ENCODE measurements at regions not wholly inside any gene's neighbourhood (a gene's known extent, or its start where the extent isn't known, plus 50 kb on each side); places are given as distances from the start of the nearest gene placed in this dataset.

GRCh38 chr5:173518856-173519255 is 97.6 kb downstream of the BOD1 start:
- CTCF ChIA-PET: no interaction called here
- H3K4me1 Mint-ChIP-seq (ENCODE audit: low read depth): no peaks in the 10 kb centered on the region
- intact Hi-C loops (cut with micrococcal nuclease): no loop called here

GRCh38 chr5:173517648-173518047 is 98.8 kb downstream of the BOD1 start:
- H3K36me3 Mint-ChIP-seq: no peaks in the 10 kb centered on the region
- no peaks in the 10 kb centered on the region for H3K4me1 Mint-ChIP-seq (ENCODE audit: low read depth)
- H3K4me3 Mint-ChIP-seq: no peak overlapping the region
- intact Hi-C loops (cut with micrococcal nuclease): no loop called here
- H3K27ac Mint-ChIP-seq: no peak overlapping the region
- CTCF ChIA-PET: no interaction called here
- peaks cover 7% of the 10 kb centered on the region for H3K9me3 Mint-ChIP-seq
- POLR2A ChIA-PET: no interaction called here
- H3K27me3 Mint-ChIP-seq: peaks cover 19% of the 10 kb centered on the region
- DNase-seq: no peak

More at GRCh38 chr5:173518856-173519255, 97.6 kb downstream of the BOD1 start:
- no peak overlapping the region for H3K4me3 Mint-ChIP-seq
- peaks cover 7% of the 10 kb centered on the region for H3K9me3 Mint-ChIP-seq
- H3K27ac Mint-ChIP-seq: no peak overlapping the region
- no peaks in the 10 kb centered on the region for H3K36me3 Mint-ChIP-seq
- DNase-seq: no peak
- POLR2A ChIA-PET: no interaction called here
- H3K27me3 Mint-ChIP-seq: peaks cover 15% of the 10 kb centered on the region

GRCh38 chr5:173515526-173515925 is 100.9 kb downstream of the BOD1 start:
- Mint-ChIP-seq H3K27me3 (peaks cover 20% of the 10 kb centered on the region), H3K27ac (no peak overlapping the region), H3K4me1 (ENCODE audit: low read depth) (no peaks in the 10 kb centered on the region), H3K9me3 (peaks cover 3% of the 10 kb centered on the region), H3K36me3 (no peaks in the 10 kb centered on the region), H3K4me3 (no peak overlapping the region)
- intact Hi-C loops (cut with micrococcal nuclease): no loop called here
- no peak for DNase-seq
- CTCF ChIA-PET: no interaction called here
- POLR2A ChIA-PET: no interaction called here

GRCh38 chr5:173514661-173515060 is 101.8 kb downstream of the BOD1 start:
- Mint-ChIP-seq H3K36me3 (no peaks in the 10 kb centered on the region), H3K9me3 (no peaks in the 10 kb centered on the region), H3K4me3 (no peak overlapping the region), H3K27ac (no peak overlapping the region), H3K27me3 (peaks cover 21% of the 10 kb centered on the region), H3K4me1 (ENCODE audit: low read depth) (no peaks in the 10 kb centered on the region)
- no peak for DNase-seq
- intact Hi-C loops (cut with micrococcal nuclease): no loop called here
- POLR2A ChIA-PET: no interaction called here
- CTCF ChIA-PET: no interaction called here

GRCh38 chr5:173513521-173513991 is 102.9 kb downstream of the BOD1 start:
- Mint-ChIP-seq H3K9me3 (no peaks in the 10 kb centered on the region), H3K27me3 (peaks cover 17% of the 10 kb centered on the region), H3K4me1 (ENCODE audit: low read depth) (no peaks in the 10 kb centered on the region), H3K27ac (no peak overlapping the region), H3K4me3 (no peak overlapping the region), H3K36me3 (no peaks in the 10 kb centered on the region)
- intact Hi-C loops (cut with micrococcal nuclease): no loop called here
- POLR2A ChIA-PET: no interaction called here
- no peak for DNase-seq
- CTCF ChIA-PET: no interaction called here

- H3K27me3 Mint-ChIP-seq: peaks cover 14% of the 10 kb centered on the region
- no peak overlapping the region for H3K4me3 Mint-ChIP-seq
- no peaks in the 10 kb centered on the region for H3K36me3 Mint-ChIP-seq
- H3K27ac Mint-ChIP-seq: no peak overlapping the region
- no peaks in the 10 kb centered on the region for H3K9me3 Mint-ChIP-seq
- CTCF ChIA-PET: no interaction called here
- intact Hi-C loops (cut with micrococcal nuclease): no loop called here
- no peaks in the 10 kb centered on the region for H3K4me1 Mint-ChIP-seq (ENCODE audit: low read depth)
- no peak for DNase-seq
- POLR2A ChIA-PET: no interaction called here
Observed at GRCh38 chr5:173512637-173513435, 103.6 kb downstream of the BOD1 start.

- intact Hi-C loops (cut with micrococcal nuclease): no loop called here
Observed at GRCh38 chr5:173509060-173509459, 107.4 kb downstream of the BOD1 start.

GRCh38 chr5:173507171-173507570 is 109.3 kb downstream of the BOD1 start:
- peaks cover 8% of the 10 kb centered on the region for H3K9me3 Mint-ChIP-seq
- H3K27ac Mint-ChIP-seq: no peak overlapping the region
- H3K36me3 Mint-ChIP-seq: no peaks in the 10 kb centered on the region
- DNase-seq: no peak
- CTCF ChIA-PET: no interaction called here
- no peak overlapping the region for H3K4me3 Mint-ChIP-seq
- POLR2A ChIA-PET: no interaction called here
- peaks cover 2% of the 10 kb centered on the region for H3K27me3 Mint-ChIP-seq
- no peaks in the 10 kb centered on the region for H3K4me1 Mint-ChIP-seq (ENCODE audit: low read depth)
- intact Hi-C loops (cut with micrococcal nuclease): no loop called here

More at GRCh38 chr5:173509060-173509459, 107.4 kb downstream of the BOD1 start:
- no peaks in the 10 kb centered on the region for H3K36me3 Mint-ChIP-seq
- no peak for DNase-seq
- H3K27me3 Mint-ChIP-seq: peaks cover 11% of the 10 kb centered on the region
- no peak overlapping the region for H3K27ac Mint-ChIP-seq
- peaks cover 8% of the 10 kb centered on the region for H3K9me3 Mint-ChIP-seq
- H3K4me3 Mint-ChIP-seq: no peak overlapping the region
- CTCF ChIA-PET: no interaction called here
- no peaks in the 10 kb centered on the region for H3K4me1 Mint-ChIP-seq (ENCODE audit: low read depth)
- POLR2A ChIA-PET: no interaction called here

- Mint-ChIP-seq H3K4me1 (ENCODE audit: low read depth) (no peaks in the 10 kb centered on the region), H3K9me3 (peaks cover 8% of the 10 kb centered on the region), H3K36me3 (no peaks in the 10 kb centered on the region), H3K4me3 (no peak overlapping the region), H3K27me3 (peaks cover 2% of the 10 kb centered on the region), H3K27ac (no peak overlapping the region)
- CTCF ChIA-PET: interaction anchor here (1.3 kb wide), 1 partner anchor 68 kb away, joined by 3 read pairs; no protein-coding TSS in a partner anchor
- intact Hi-C loops (cut with micrococcal nuclease): no loop called here
- POLR2A ChIA-PET: no interaction called here
- DNase-seq: no peak
Observed at GRCh38 chr5:173505634-173506033, 110.8 kb downstream of the BOD1 start.

- CTCF ChIA-PET: no interaction called here
- peaks cover 8% of the 10 kb centered on the region for H3K9me3 Mint-ChIP-seq
Observed at GRCh38 chr5:173501922-173502321, 114.5 kb downstream of the BOD1 start.

GRCh38 chr5:173501271-173501670 is 115.2 kb downstream of the BOD1 start:
- no peak for DNase-seq
- H3K27me3 Mint-ChIP-seq: no peaks in the 10 kb centered on the region
- H3K27ac Mint-ChIP-seq: no peak overlapping the region
- H3K4me3 Mint-ChIP-seq: no peak overlapping the region
- intact Hi-C loops (cut with micrococcal nuclease): no loop called here
- POLR2A ChIA-PET: no interaction called here
- no peaks in the 10 kb centered on the region for H3K4me1 Mint-ChIP-seq (ENCODE audit: low read depth)
- CTCF ChIA-PET: no interaction called here
- H3K9me3 Mint-ChIP-seq: peaks cover 8% of the 10 kb centered on the region
- no peaks in the 10 kb centered on the region for H3K36me3 Mint-ChIP-seq

More at GRCh38 chr5:173501922-173502321, 114.5 kb downstream of the BOD1 start:
- no peaks in the 10 kb centered on the region for H3K4me1 Mint-ChIP-seq (ENCODE audit: low read depth)
- DNase-seq: no peak
- POLR2A ChIA-PET: no interaction called here
- intact Hi-C loops (cut with micrococcal nuclease): no loop called here
- H3K27ac Mint-ChIP-seq: no peak overlapping the region
- no peaks in the 10 kb centered on the region for H3K27me3 Mint-ChIP-seq
- no peak overlapping the region for H3K4me3 Mint-ChIP-seq
- no peaks in the 10 kb centered on the region for H3K36me3 Mint-ChIP-seq

GRCh38 chr5:173500213-173500560 is 116.3 kb downstream of the BOD1 start:
- Mint-ChIP-seq H3K27ac (no peak overlapping the region), H3K4me1 (ENCODE audit: low read depth) (no peaks in the 10 kb centered on the region), H3K36me3 (no peaks in the 10 kb centered on the region), H3K9me3 (no peaks in the 10 kb centered on the region), H3K27me3 (no peaks in the 10 kb centered on the region), H3K4me3 (no peak overlapping the region)
- DNase-seq: no peak
- ChIA-PET CTCF (no interaction called here), POLR2A (no interaction called here)
- intact Hi-C loops (cut with micrococcal nuclease): no loop called here

- no peak for DNase-seq
- Mint-ChIP-seq H3K9me3 (no peaks in the 10 kb centered on the region), H3K27me3 (no peaks in the 10 kb centered on the region), H3K36me3 (no peaks in the 10 kb centered on the region), H3K4me1 (ENCODE audit: low read depth) (no peaks in the 10 kb centered on the region), H3K4me3 (no peak overlapping the region), H3K27ac (no peak overlapping the region)
- ChIA-PET CTCF (no interaction called here), POLR2A (no interaction called here)
- intact Hi-C loops (cut with micrococcal nuclease): no loop called here
Observed at GRCh38 chr5:173499471-173500212, 116.8 kb downstream of the BOD1 start.

All from activated CD4-positive, alpha-beta memory T cell treated with anti-CD3 and anti-CD28 coated beads for 36 hours (primary cell).